NCI-H526 treated with DMSO at 0.1 percent for 48 hours (cell line): ENCODE measurements at regions not wholly inside any gene's neighbourhood (a gene's known extent, or its start where the extent isn't known, plus 50 kb on each side); places are given as distances from the start of the nearest gene placed in this dataset.

ENCODE experiments used
- DNase-seq: peaks from one replicate; lab custom pipeline; 2025; lab: John Stamatoyannopoulos, UW

GRCh38 chr1:209399800-209400199 is 183.7 kb upstream of the CAMK1G start:
- DNase-seq = no peak

- DNase-seq = no peak
Measured at GRCh38 chr1:209400351-209401220, 182.9 kb upstream of the CAMK1G start.

- no peak for DNase-seq
Measured at GRCh38 chr1:209402697-209403096, 180.8 kb upstream of the CAMK1G start.

- DNase-seq = no peak
Measured at GRCh38 chr1:209403921-209404320, 179.6 kb upstream of the CAMK1G start.

GRCh38 chr1:209404577-209404976 is 178.9 kb upstream of the CAMK1G start:
- no peak for DNase-seq

- DNase-seq = no peak
Measured at GRCh38 chr1:209405183-209405814, 178.2 kb upstream of the CAMK1G start.

GRCh38 chr1:209406168-209406567 is 177.3 kb upstream of the CAMK1G start:
- DNase-seq = no peak

GRCh38 chr1:209406595-209406994 is 176.9 kb upstream of the CAMK1G start:
- DNase-seq = no peak

GRCh38 chr1:209409780-209410179 is 173.7 kb upstream of the CAMK1G start:
- no peak for DNase-seq

GRCh38 chr1:209411491-209411929 is 172.0 kb upstream of the CAMK1G start:
- DNase-seq = no peak

GRCh38 chr1:209412036-209412435 is 171.5 kb upstream of the CAMK1G start:
- DNase-seq = no peak

GRCh38 chr1:209412566-209412965 is 170.9 kb upstream of the CAMK1G start:
- DNase-seq = no peak

GRCh38 chr1:209413062-209413461 is 170.5 kb upstream of the CAMK1G start:
- no peak for DNase-seq

GRCh38 chr1:209414803-209415329 is 168.6 kb upstream of the CAMK1G start:
- no peak for DNase-seq

- DNase-seq = no peak
Measured at GRCh38 chr1:209416039-209416438, 167.5 kb upstream of the CAMK1G start.

- no peak for DNase-seq
Measured at GRCh38 chr1:209416716-209417115, 166.8 kb upstream of the CAMK1G start.

GRCh38 chr1:209417761-209418160 is 165.8 kb upstream of the CAMK1G start:
- DNase-seq = no peak

GRCh38 chr1:209420276-209420675 is 163.2 kb upstream of the CAMK1G start:
- no peak for DNase-seq

- DNase-seq = no peak
Measured at GRCh38 chr1:209421186-209421585, 162.3 kb upstream of the CAMK1G start.

- no peak for DNase-seq
Measured at GRCh38 chr1:209421978-209422680, 161.4 kb upstream of the CAMK1G start.

- no peak for DNase-seq
Measured at GRCh38 chr1:209425959-209426358, 157.6 kb upstream of the CAMK1G start.

GRCh38 chr1:209427277-209427676 is 156.2 kb upstream of the CAMK1G start:
- DNase-seq = no peak

GRCh38 chr1:209427811-209428210 is 155.7 kb upstream of the CAMK1G start:
- DNase-seq = no peak
